Smooth muscle cell (in vitro differentiated cells): ENCODE measurements at regions not wholly inside any gene's neighbourhood (a gene's known extent, or its start where the extent isn't known, plus 50 kb on each side); places are given as distances from the start of the nearest gene placed in this dataset.

ENCODE experiments used
- DNase-seq: peaks from one replicate; lab custom pipeline; 2025; ENCODE audit not compliant: unreplicated experiment; lab: John Stamatoyannopoulos, UW
- H2AFZ ChIP-seq: fragments of 200-600 bp; sonication (generic); 2 replicates; pipeline ENCODE4 v1.6.0; 2016; ENCODE audit warnings: antibody characterized with exemption, low read depth, mild to moderate bottlenecking
- H3F3A ChIP-seq: fragments of 200-600 bp; sonication (generic); 2 replicates; pipeline ENCODE4 v1.6.0; 2017; ENCODE audit warnings: antibody characterized with exemption, low read depth
- H3K27ac ChIP-seq: fragments of 200-600 bp; sonication (generic); 2 replicates; pipeline ENCODE4 v1.5.1; 2016; ENCODE audit warnings: low read depth, mild to moderate bottlenecking
- H3K27me3 ChIP-seq: fragments of 200-600 bp; sonication (generic); 2 replicates; pipeline ENCODE4 v1.6.1; 2016; ENCODE audit warnings: low read depth, mild to moderate bottlenecking
- H3K36me3 ChIP-seq: fragments of 200-600 bp; sonication (generic); 2 replicates; pipeline ENCODE4 v1.5.1; 2016; ENCODE audit warnings: low read depth
- H3K4me1 ChIP-seq: fragments of 200-600 bp; sonication (generic); 2 replicates; pipeline ENCODE4 v1.5.1; 2016; ENCODE audit warnings: low read depth
- H3K4me2 ChIP-seq: fragments of 200-600 bp; sonication (generic); 2 replicates; pipeline ENCODE4 v1.6.0; 2016; ENCODE audit warnings: mild to moderate bottlenecking
- H3K4me3 ChIP-seq: fragments of 200-600 bp; sonication (generic); 2 replicates; pipeline ENCODE4 v1.5.1; 2016; ENCODE audit warnings: mild to moderate bottlenecking
- H3K79me2 ChIP-seq: fragments of 200-600 bp; sonication (generic); 2 replicates; pipeline ENCODE4 v1.6.0; 2016; ENCODE audit warnings: low read depth, mild to moderate bottlenecking
- H3K9ac ChIP-seq: fragments of 200-600 bp; sonication (generic); 2 replicates; pipeline ENCODE4 v1.6.0; 2016; ENCODE audit warnings: low read depth
- H3K9me3 ChIP-seq: fragments of 200-600 bp; sonication (generic); replicated peaks from 2 replicates; pipeline ENCODE4 v1.5.1; 2016; ENCODE audit warnings: low read depth
- H4K20me1 ChIP-seq: fragments of 200-600 bp; sonication (generic); 2 replicates; pipeline ENCODE4 v1.6.0; 2016; ENCODE audit warnings: low read depth
- WGBS: methylation state at CpG from one replicate; pipeline ENCODE4 v1.1.7; 2016; ENCODE audit warnings: low lambda C conversion rate; 5-methylcytosine and 5-hydroxymethylcytosine counted together
- TF ChIP-seq, protein P1 (sequence below): fragments of 200-600 bp; sonication (generic); IDR thresholded peaks from 2 replicates; pipeline ENCODE4 v1.5.1; 2017; ENCODE audit warnings: borderline replicate concordance, mild to moderate bottlenecking, antibody characterized with exemption; ENCODE audit not compliant: insufficient read depth, poor library complexity, severe bottlenecking

DNA sequence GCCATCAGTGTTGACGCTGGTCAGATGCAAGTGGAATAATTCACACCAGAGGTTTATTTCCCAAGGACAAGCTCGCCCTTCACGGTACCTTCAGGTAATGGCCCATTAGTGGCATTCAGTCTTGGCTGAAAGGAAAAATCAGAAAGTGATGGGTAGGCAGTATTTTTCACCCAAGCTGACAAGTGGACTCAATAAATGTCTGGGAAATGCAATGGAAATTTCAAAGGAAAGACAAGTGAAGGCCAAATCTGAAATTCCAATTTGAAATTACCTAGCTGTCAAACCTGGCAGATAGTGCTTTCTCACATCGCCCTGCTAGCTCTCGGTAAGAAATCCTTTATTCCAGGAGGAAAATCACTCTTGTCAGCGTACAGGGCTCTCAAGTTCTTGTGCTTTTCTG is 413.5 kb downstream of the OCA2 start:
- Histone ChIP-seq H3K27ac (peak overlapping the region; percentile 67), H3K9me3 (no peaks in the 10 kb centered on the region), H3K27me3 (no peaks in the 10 kb centered on the region), H3K4me3 (no peak overlapping the region), H3K36me3 (no peaks in the 10 kb centered on the region), H3F3A (no peaks in the 10 kb centered on the region), H3K9ac (peak overlapping the region; percentile 1), H3K4me1 (peaks cover 4% of the 10 kb centered on the region), H3K4me2 (no peak overlapping the region), H4K20me1 (no peaks in the 10 kb centered on the region), H2AFZ (no peak overlapping the region), H3K79me2 (no peaks in the 10 kb centered on the region)
- TF ChIP-seq, protein P1, sequence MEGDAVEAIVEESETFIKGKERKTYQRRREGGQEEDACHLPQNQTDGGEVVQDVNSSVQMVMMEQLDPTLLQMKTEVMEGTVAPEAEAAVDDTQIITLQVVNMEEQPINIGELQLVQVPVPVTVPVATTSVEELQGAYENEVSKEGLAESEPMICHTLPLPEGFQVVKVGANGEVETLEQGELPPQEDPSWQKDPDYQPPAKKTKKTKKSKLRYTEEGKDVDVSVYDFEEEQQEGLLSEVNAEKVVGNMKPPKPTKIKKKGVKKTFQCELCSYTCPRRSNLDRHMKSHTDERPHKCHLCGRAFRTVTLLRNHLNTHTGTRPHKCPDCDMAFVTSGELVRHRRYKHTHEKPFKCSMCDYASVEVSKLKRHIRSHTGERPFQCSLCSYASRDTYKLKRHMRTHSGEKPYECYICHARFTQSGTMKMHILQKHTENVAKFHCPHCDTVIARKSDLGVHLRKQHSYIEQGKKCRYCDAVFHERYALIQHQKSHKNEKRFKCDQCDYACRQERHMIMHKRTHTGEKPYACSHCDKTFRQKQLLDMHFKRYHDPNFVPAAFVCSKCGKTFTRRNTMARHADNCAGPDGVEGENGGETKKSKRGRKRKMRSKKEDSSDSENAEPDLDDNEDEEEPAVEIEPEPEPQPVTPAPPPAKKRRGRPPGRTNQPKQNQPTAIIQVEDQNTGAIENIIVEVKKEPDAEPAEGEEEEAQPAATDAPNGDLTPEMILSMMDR, result no peak
- 94% methylated on average over 6 of the region's 6 CpGs for WGBS
- DNase-seq, result no peak

DNA sequence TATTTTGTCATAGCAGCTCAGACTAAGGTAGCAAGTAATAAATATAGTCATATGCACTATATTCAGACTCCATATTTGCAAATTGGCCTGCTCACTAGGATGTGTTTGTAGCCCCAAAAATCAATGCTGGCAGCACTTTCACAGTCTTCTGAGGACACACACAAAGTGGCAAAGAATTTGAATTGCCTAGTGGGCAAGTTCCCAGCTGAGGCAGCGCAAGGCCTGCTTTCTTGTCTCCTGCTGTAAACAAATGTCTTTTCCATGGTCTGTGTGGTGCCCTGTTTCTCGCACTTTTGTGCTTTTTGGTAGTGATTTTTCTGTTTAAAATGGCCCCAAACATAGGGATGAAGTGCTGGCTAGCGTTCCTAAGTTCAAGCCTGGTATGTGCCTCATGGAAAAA is 416.0 kb downstream of the OCA2 start:
- H3K9ac ChIP-seq, result no peak overlapping the region
- H2AFZ ChIP-seq, result no peak overlapping the region
- DNase-seq, result no peak
- H3K36me3 ChIP-seq, result no peaks in the 10 kb centered on the region
- no peak overlapping the region for H3K27ac ChIP-seq
- peaks cover 20% of the 10 kb centered on the region for H3K4me1 ChIP-seq
- no peaks in the 10 kb centered on the region for H3K9me3 ChIP-seq
- no peak overlapping the region for H3K4me2 ChIP-seq
- no peak overlapping the region for H3K4me3 ChIP-seq
- H3F3A ChIP-seq, result no peaks in the 10 kb centered on the region
- WGBS, result 92% methylated on average over 3 of the region's 3 CpGs
- H4K20me1 ChIP-seq, result no peaks in the 10 kb centered on the region
- no peaks in the 10 kb centered on the region for H3K27me3 ChIP-seq
- H3K79me2 ChIP-seq, result no peaks in the 10 kb centered on the region
- TF ChIP-seq, protein P1, result no peak

DNA sequence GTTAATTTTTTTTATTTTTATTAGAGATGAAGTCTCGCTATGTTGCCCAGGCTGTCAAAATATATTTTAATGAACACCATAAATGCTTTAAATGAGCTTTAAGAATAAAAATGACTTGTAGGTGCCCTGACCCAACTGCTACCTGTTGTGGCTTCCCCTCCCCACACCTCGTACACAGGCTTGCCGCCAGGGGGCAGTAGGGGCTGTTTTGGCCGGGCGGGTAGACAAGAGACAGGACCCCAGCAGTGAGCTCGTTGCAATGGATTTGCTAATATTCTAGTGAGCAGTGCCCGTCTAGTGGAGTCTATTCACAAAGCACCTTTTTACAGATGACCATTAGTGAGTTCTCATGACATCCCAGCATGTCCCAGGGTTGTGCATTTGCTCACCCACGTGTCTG is 418.1 kb downstream of the OCA2 start:
- no peaks in the 10 kb centered on the region for H3K9me3 ChIP-seq
- no peak overlapping the region for H3K4me2 ChIP-seq
- no peak for DNase-seq
- H3F3A ChIP-seq, result no peaks in the 10 kb centered on the region
- no peak overlapping the region for H3K9ac ChIP-seq
- H3K27ac ChIP-seq, result no peak overlapping the region
- H3K4me3 ChIP-seq, result no peak overlapping the region
- peaks cover 16% of the 10 kb centered on the region for H3K4me1 ChIP-seq
- H4K20me1 ChIP-seq, result no peaks in the 10 kb centered on the region
- H3K79me2 ChIP-seq, result no peaks in the 10 kb centered on the region
- H3K27me3 ChIP-seq, result no peaks in the 10 kb centered on the region
- 91% methylated on average over 7 of the region's 8 CpGs for WGBS
- H2AFZ ChIP-seq, result no peak overlapping the region
- TF ChIP-seq, protein P1, result no peak
- no peaks in the 10 kb centered on the region for H3K36me3 ChIP-seq

DNA sequence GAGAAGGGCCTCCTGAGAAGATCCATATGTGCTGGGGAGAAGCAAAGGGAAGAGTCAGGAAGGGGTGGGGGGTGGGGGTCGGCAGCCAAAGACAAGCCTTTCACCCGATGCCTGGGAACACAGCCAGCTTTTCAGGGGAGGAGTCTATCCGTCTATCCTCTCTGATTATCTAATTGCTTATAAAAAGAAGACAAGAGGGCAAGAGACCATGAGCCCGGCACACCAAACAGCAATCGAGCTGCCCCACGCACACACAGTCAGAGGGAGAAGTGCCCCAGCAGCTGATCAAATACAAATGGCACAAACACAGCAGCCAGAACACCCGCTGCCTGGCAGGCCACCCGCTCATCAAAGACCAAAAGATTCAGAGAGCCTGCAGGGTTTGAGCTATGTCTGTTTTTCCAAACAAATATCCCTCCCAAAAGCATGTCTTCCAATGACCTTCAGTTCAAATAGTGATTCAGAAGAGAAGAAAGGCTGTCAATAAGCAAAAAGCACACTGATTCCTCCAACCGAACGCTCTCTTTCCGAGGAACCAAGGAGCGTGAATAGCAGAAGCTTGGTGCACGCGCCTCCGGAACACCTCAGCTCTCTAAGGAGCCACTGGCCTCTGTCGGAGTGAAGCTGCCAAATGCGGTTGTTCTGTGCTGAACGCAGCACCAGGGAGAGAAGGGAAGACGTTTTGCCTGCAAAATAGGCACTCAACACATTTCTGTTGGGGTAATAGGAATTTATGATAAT is 419.2 kb downstream of the OCA2 start:
- TF ChIP-seq, protein P1, result no peak

More for the DNA sequence above, 419.2 kb downstream of the OCA2 start:
- H2AFZ ChIP-seq, result peak overlapping the region; percentile 90
- H3K79me2 ChIP-seq, result no peaks in the 10 kb centered on the region
- peak overlapping the region; percentile 40 for H3K4me2 ChIP-seq
- H3K36me3 ChIP-seq, result no peaks in the 10 kb centered on the region
- no peak overlapping the region for H3K27ac ChIP-seq
- H4K20me1 ChIP-seq, result no peaks in the 10 kb centered on the region
- no peak overlapping the region for H3K9ac ChIP-seq
- H3K9me3 ChIP-seq, result no peaks in the 10 kb centered on the region
- no peak for DNase-seq
- peaks cover 16% of the 10 kb centered on the region for H3K4me1 ChIP-seq
- H3K4me3 ChIP-seq, result no peak overlapping the region
- 40% methylated on average over 19 of the region's 19 CpGs for WGBS
- H3K27me3 ChIP-seq, result no peaks in the 10 kb centered on the region
- no peaks in the 10 kb centered on the region for H3F3A ChIP-seq
